ENCODE measurements at regions not wholly inside any gene's neighbourhood (a gene's known extent, or its start where the extent isn't known, plus 50 kb on each side); places are given as distances from the start of the nearest gene placed in this dataset.

- TF ChIP-seq GATA2 (IDR thresholded peaks at IDR 0.05; ENCODE audit: low read depth, low read length) (no peak), GATA3 (IDR thresholded peaks at IDR 0.05; ENCODE audit: low read depth, low read length) (no peak)
These were observed 183.8 kb downstream of the LACC1 start for GRCh38 chr13:44063467-44063866.
